HG03442 (cell line): ENCODE measurements at regions not wholly inside any gene's neighbourhood (a gene's known extent, or its start where the extent isn't known, plus 50 kb on each side); places are given as distances from the start of the nearest gene placed in this dataset.
"Not testable (repeated sequence)": the region's sequence is repeated elsewhere in the genome, so short reads cannot be mapped to it uniquely, and the experiment has no call there.

Experiments
- ATAC-seq: cut with Tn5 transposase; IDR thresholded peaks from one replicate; pipeline ENCODE4 v1.9.1; 2021; ENCODE audit warnings: mild to moderate bottlenecking, moderate library complexity; ENCODE audit not compliant: unreplicated experiment

DNA sequence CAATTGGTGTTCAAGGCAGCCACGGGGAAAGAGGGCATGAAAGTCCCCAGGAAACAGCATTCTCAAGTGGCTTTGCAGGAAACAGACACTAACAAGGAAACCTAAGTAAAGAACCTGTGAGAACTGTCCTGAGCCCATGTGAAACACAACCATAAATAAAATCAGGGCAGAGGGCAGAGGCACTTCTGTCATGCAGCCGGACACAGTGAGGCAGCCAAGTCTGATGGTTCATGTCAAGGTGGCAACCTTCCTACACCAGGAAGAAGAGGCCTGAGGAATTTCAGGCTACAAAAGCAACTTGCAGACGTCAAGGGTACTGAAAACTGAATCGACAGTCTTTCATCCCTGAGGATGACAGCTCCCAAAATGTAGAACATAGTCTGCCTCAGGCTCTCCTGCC is 458.2 kb upstream of the NPVF start:
- ATAC-seq = no peak

DNA sequence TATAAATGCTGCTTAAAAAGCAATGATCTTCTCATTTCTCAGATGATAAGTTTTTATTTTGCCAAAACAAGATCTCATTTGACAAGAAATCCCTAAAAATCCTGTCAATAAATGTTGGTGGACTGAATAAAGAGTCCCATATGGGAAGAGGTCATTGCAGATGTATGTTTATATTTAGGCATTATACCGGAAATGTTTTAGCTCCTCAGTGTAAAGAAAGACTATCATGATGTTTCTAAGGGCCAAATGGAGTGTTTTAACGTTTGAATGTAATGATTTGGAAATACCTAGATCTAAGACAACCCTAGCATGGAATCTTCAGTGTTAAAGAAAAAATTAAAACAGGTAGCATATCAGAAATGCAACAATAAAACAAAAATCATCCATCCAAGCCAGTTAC is 457.8 kb upstream of the NFE2L3 start:
- no peak for ATAC-seq

DNA sequence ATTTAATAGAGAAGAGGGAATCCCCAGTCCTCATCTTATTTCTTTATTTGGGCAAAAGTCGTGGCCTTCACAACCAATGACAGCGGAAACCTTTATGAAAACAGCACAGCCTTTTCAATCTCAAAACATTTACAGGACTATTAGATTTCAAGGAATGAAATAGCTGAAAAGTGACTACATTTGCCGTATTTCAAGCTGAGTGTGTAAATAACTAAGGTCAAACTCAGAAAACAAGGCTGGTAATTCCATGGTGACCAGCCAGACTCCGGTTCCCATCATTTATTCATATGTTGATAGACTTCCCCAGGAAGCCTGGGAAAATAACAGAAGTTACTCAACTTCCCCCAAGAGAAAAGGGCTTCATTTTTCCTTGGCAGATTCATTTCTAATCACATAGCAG is 457.3 kb upstream of the NFE2L3 start:
- ATAC-seq = no peak

DNA sequence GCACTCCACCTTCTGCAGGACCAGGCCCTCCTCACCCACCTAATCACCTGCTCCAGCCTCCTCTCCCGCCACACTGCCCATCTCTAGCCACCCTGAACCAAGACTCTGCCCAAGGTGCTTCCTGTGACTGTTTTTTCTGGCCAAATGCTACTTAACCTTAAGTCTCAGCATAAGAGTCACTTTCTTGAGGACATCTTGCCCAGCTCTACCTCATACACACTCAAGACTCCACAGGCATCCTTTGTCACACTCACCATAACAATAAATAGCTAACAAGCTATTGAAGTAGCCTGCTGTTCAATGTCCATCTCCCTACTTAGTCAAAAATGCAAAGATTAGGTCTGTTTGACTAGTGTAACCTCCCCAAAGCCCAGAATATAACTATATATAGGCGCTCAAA is 455.4 kb upstream of the NFE2L3 start:
- ATAC-seq = no peak

DNA sequence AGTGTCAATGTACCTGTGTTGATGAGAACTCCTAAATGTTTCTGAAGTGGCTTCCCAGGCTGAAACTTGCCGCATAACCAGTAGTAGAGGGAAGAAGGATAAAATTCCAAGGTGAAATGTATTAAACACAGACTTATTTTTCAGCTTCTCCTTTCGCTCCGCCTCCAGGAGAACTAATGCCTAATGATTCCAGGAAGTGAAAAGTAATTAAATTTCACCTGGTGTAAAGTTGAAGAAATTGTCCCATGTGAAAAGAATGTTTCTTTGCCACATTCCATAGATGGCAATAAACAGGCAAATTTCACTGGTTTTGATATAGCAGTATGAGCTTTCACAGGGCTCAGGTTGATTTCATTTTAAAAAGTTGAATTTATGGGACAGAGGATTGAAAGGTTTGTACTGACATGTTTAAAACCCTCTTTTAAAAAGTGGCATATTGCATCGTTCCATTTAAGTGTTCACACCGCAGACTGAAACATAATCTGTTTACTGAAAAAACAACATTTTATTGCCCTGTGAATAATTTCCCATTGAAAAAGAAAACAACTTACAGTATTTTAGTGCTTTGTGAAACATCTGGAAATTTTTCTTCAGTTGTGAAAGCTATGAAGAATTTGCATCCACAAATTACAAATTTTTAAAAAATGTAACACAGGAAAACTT is 453.4 kb upstream of the NFE2L3 start:
- no peak for ATAC-seq

DNA sequence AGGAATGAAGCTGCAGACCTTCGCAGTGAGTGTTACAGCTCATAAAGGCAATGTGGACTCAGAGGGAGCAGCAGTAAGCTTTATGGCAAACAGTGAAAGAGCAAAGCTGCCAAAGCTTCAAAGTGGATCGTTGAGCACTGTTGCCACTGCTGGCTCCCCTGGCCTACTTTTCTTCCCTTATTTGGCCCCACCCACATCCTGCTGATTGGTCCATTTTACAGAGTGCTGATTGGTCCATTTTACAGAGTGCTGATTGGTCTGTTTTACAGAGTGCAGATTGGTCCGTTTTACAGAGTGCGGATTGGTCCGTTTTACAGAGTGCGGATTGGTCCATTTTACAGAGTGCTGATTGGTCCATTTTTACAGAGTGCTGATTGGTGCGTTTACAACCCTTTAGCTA is 451.9 kb upstream of the NFE2L3 start:
- not testable (repeated sequence) for ATAC-seq

DNA sequence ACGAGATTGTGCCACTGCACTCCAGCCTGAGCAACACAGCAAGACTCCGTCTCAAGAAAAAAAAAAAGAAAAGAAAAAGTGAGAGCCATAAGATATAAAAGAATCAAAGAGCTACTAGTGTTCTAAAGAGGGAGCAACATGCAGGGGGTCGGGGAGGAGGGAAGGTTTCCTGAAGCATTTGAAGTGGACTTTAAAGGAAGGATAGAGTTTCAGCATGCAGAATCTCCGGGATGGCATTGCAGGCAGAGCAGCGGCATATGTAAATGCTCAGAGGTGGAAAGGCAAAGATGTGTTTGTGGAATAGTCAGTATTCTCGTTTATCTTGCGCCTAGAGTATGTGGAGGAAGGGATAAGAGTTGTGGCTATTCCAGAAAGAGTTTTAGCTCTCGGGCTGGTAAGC is 447.6 kb upstream of the NFE2L3 start:
- ATAC-seq = no peak

DNA sequence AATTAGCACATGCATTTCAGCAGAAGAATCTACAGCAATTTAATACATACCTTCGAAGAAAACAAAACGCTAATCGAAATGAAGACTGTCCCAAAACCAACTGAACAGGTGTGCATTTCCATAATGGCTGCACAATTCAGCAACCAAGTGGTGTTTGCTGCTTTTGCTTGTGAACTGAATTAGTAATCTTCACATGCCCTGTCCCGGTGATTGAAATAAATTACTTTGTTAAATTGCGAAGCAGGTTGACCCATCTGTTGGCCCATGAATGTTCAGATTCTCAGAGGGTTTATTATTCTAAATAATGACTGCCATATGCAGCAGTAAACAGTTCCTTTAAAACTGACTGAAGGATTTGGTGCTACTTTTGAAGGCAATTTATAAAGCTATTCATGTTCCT is 445.2 kb upstream of the NFE2L3 start:
- no peak for ATAC-seq

DNA sequence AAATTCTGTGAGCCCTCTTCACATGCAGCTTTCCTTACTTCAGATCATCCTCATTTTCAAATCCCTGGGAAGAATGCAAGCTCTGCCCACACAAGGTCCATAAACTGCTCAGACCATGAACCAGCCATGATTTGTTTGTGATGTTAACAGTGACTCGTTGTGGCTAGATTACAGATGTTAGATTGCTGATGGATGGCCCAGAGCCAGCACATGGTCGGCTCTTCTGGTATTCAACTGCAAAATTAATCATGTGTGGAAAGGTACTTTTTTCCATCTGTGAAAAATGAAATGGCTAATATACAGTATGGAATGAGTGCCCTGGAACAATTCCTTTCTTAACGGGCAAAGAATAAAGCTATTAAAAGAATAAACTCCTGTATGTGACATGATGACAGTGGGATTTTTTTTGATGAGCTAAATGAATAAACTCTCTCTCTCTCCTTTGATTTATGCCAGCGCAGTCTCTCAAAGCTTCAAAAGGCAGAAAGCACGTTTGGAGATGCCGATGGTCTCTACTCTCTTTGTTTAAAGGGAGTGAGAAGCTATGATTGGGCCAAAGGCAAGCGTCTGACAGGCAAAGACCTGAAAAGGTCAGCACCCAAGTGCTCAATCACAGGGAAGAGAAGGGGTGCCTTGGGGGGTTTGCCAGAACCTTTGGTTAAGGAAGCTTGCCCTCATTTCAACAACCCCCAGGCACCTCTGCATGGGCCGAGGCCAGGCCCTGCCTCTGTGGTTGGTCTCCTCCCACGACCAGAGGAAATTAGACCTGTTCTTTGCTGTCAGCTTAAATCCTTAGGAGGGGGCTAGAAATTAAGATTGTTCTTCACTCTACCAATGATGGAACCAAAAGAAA is 444.0 kb upstream of the NFE2L3 start:
- no peak for ATAC-seq

DNA sequence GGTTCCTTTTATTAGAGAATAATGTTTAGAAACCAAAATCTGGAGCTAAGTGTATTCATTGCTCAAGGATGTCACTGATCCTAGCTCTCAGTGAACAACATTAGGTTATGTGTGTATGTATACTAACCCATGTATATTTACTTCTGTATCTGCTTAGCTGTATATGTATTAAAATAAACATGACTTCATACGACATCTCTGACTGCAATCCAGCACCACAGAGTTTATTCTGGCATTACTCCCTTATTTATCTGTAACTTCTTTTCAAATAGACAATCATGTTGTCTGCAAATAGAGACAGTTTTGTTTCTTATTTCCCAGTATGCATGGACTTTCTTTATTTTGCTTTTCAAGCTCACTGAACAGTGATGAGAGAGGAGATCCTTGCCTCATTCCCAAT is 441.0 kb upstream of the NFE2L3 start:
- no peak for ATAC-seq

DNA sequence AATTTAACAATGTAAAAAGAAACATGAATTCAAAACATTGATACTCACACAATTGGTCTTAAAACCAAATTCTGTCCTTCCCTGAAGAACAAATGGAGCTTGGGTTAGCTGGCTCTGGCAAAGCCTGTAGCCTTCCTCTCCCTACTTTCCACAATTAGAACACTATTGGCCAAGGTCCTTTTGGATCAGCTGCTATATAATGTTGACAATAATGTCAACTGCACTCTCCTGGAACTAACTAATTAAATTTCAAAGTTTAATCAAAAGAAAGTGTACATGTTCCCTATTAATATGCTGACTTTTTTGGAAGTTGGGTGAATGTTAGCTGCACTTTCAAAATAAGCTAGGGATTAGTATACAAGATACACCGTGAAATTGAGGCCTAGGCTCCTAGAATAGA is 440.1 kb upstream of the NFE2L3 start:
- no peak for ATAC-seq

DNA sequence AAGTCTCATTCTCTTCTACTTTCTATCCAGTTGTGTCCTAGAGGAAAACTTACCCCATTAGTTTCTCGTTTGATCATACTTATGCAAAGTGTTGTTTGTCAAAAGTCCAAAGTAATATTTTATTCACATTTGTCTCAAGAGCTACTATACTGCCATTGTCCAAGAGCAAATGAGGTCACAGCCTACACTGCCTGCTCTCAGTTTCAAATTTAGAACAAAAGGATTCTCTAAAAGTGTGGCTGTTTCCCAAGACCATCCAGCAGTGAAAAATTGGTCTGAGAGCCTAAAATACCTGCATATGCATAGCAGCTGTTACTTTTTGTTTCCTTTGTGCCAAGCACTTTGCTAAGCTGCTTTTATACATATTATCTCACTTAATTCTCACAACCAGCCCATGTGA is 439.5 kb upstream of the NFE2L3 start:
- ATAC-seq = no peak

DNA sequence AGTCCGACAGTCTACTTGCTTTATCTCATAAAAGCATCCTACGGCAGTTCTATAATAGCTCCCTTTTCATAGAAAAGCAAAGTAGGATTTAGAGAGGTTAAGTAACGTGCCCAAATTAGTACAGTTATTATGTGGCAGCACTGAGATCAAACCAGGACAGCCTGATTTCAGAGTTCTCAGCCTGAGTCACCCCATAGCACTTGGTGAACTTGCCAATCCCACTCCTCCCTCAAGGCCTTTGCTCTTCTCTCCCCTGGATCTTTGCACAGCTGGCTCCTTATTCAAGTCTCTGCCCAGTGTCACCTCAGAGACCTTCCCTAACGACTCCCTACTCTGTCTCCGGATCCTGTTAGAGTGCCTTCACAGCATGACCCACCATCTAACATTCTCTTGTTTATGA is 438.0 kb upstream of the NFE2L3 start:
- no peak for ATAC-seq

DNA sequence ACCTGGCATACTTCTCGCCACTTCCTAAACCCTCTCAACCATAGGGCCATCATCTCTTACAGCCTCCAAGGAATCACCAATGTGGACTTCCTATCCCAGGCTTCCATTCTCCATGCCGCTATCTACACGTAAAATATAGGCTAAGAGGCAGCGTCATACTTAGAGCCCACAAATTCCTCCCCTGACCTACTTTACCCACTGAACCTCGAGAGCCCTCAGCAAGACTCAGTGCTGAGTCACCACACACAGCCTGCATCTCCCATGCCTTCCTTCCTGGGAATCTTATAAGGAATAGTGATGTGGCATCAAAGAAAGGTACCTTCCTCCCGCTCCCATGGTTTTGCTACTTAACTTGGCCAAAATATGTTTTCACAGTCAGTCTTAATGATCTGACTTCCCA is 435.6 kb upstream of the NFE2L3 start:
- no peak for ATAC-seq

DNA sequence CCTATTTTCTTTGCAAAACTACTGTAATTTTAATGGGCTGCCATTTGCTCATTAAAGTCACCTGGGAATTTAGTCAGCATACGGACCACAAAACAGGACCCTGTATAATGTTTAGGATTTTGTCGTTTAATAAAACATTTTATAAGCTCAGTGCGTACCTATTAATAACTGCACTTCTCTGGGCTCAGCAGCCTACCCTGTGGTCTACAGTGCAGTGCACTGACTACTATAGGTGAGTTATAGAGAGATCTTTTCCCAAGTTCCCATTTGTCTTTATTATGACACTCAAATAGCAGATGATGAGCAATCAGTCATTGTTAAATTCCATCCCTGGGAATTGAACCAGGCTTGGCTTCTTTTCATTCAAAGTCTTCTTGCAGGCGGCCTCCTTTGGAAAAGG is 433.4 kb upstream of the NFE2L3 start:
- no peak for ATAC-seq

DNA sequence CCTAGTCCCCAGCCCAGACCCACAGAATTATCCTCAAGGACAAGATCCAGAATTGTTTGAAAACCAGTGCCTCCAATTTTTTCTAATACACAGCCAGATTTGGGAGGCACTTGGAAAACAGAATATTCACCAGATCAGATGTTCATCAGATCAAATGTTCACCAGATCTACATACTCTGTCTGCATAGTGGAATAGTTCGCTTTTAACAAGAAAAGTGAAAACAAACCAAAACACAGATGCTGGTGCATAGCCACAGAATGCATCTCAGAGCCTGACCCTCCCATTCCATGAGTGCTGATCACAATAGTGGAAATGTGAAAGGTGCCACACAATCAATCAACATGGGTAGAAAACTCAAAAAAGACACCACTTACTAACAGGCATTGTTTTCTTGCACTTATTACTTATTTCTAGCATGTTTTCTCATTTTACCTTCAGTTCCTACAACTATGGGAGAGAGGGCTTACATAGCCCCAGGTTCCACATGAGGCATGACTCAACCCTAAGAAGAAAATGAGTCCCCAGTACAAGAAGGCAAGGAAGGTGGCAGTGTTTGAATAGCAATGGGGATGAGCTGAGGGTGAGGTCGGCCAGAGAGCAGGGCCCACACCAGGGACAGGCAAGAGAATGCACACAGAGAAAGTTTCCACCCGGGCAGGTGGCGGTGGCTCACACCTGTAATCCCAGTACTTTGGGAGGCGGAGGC is 432.7 kb upstream of the NFE2L3 start:
- no peak for ATAC-seq

DNA sequence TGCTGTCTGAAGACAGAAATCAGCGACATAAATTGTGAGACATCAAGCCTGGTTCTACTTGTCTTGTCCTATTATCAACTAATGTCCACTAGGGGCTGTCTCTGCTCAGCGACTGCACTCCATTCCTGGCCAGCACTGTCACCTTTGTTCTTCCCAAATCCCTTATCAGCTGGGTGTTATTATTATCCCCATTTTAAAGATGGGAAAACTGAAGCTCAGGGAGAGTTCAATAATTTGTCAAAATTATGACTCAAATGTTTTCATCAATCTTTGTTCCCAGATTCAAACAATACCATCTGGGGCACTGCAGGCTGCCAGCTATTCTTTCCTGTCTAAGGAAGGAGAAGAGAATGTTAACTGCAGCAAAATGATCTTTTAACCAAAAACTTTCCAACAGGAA is 431.6 kb upstream of the NFE2L3 start:
- no peak for ATAC-seq

DNA sequence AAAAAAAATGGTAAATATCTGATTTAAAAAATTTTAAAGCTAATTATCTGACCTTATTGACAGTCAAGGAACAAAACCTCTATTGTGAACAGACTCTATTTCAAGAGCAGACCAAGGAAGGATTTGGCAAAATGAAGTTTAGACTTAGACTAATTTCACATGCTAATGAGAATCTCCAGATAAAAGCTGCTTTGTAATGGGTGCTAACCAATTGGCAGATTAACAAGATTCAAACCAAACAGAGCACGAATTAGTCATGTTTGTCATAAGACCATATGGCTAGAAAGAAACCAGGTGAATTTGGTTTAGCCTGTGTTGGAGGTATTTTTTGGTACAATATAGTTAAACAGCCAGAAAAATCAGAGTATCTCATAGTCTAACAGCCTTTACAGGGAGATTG is 429.1 kb upstream of the NFE2L3 start:
- no peak for ATAC-seq

DNA sequence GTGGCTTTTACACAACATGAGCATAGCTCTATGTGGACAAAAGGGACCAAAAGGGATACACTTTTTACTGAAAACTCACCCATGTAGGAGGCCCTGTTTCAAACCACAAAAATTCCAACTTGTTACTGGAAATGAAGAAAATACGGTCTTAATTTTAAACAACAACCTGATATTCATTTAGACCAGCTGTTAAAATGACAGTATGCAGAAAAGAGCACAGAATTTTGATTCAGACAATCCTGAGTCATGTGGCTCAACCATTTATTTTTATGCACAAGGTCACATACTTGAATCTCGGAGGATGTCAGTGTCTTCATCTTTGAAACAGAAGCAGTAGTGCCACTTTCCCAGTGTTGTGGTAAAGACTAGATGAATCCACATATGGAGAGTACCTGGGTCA is 426.5 kb upstream of the NFE2L3 start:
- ATAC-seq = no peak

DNA sequence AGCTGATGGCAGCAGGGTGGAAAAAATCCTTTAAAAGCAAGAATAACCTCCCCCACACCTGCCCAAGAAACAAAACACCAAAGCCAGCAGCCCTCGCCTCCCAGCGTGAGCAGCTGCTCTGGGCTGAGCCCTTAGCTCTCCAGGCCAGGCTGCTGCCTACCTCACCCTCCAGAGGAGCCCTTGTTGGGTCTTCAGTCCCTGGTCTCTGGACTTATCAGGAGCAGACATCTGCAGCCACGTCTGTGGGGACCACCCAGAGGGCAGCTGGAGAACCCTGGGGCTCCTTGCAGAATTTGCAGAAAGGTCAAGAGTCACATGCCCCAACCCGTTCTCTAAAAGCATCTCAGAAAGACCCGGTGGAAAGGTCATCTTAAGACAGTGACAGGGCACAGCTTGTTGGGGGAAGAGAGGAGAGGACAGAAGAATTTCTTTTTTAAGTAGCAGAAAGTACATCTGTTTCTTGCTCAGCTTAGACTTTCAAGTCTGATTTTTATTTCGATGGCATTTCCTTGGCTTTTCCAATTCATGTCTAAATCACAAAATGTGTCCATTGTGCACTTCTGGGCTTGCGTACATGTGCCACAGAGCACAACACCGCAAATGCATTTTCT is 425.7 kb upstream of the NFE2L3 start:
- ATAC-seq = no peak

DNA sequence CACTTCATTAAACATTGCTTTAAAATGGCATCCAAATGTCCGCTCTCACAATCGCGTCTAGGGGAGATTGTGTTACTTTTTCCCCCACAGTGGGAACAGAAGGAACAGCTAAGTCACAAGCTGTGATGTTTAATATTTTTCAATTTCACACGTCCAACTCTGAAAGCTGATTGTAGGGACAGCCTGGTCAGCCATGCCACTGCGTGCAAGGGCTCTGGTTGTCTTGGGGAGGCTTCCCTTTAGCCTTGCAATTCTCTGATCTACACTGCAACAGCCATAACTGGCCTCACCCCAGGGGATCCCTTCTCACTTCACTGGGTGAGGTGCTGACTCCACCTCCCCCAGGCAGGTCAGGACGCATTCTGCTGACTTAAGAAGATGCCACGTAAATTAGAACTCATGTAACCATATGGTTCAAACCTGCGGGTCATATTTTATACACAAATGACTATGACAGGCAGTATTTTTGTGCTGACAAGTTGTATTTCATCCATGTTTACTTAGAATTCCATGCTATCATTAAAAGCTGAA is 425.2 kb upstream of the NFE2L3 start:
- ATAC-seq = no peak
